Heart right ventricle (tissue), 16 donors: ENCODE measurements at regions not wholly inside any gene's neighbourhood (a gene's known extent, or its start where the extent isn't known, plus 50 kb on each side); places are given as distances from the start of the nearest gene placed in this dataset.

Experiments used
- ATAC-seq, 8 donors: fragments of 200-7000 bp; cut with Tn5 transposase; one replicate each; pipeline ENCODE4 v1.9.1; 2020; ENCODE audit warnings: mild to moderate bottlenecking in 8 of 8, moderate library complexity in 8 of 8, moderate number of reproducible peaks in 1 of 8
- DNase-seq, 2 donors: peaks; one replicate each; pipeline ENCODE4 v3.0.0-alpha.2; 2020
- H3K27ac ChIP-seq, 10 donors: fragments of 200-600 bp; sonication (generic) in 2 of 10; one replicate each; pipeline versions ENCODE4 v1.5.0 to v1.8.0; 2020 to 2022; ENCODE audit warnings: mild to moderate bottlenecking in 3 of 10
- H3K27me3 ChIP-seq, 7 donors: fragments of 200-600 bp; one replicate each; pipeline ENCODE4 v1.8.0; 2021 to 2022; ENCODE audit warnings: mild to moderate bottlenecking in 2 of 7
- H3K36me3 ChIP-seq, 9 donors: fragments of 200-600 bp; sonication (generic) in 1 of 9; one replicate each; pipeline versions ENCODE4 v1.5.0 to v1.8.0; 2020 to 2022; ENCODE audit warnings: mild to moderate bottlenecking in 2 of 9
- H3K4me1 ChIP-seq, 9 donors: fragments of 200-600 bp; sonication (generic) in 1 of 9; one replicate each; pipeline versions ENCODE4 v1.5.0 to v1.8.0; 2020 to 2022; ENCODE audit warnings: mild to moderate bottlenecking in 4 of 9
- H3K4me3 ChIP-seq, 10 donors: fragments of 200-600 bp; sonication (generic) in 2 of 10; one replicate each; pipeline versions ENCODE4 v1.5.0 to v1.8.0; 2020 to 2022; ENCODE audit warnings: mild to moderate bottlenecking in 7 of 10, moderate library complexity in 2 of 10
- H3K9me3 ChIP-seq, 11 donors: fragments of 200-600 bp in 10 of 11; sonication (generic) in 2 of 11; one replicate each; pipeline versions ENCODE4 v1.5.0 to v1.8.0; 2013 to 2022; ENCODE audit warnings: mild to moderate bottlenecking in 2 of 11, control low read depth in 1 of 11, moderate library complexity in 1 of 11
- CTCF ChIP-seq, 9 donors: fragments of 200-600 bp; sonication (generic) in 2 of 9; IDR thresholded peaks; one replicate each; pipeline versions ENCODE4 v1.5.0 to v1.8.0; 2021 to 2022; ENCODE audit warnings: antibody characterized with exemption in 9 of 9, mild to moderate bottlenecking in 5 of 9, moderate library complexity in 1 of 9
- WGBS, 2 donors: extraction: QIAGEN DNeasy Blood & Tissue Kit; methylation state at CpG; one replicate each; pipeline ENCODE4 v1.1.7; 2013; ENCODE audit warnings: inconsistent platforms in 1 of 2; 5-methylcytosine and 5-hydroxymethylcytosine counted together
- intact Hi-C, 10 donors: fragments of 100-400 bp; cut with DNase I; formaldehyde crosslinking; loops; one replicate each; pipeline versions ENCODE4 v1.11.1 to v1.14.2; 2022
- donor health status: Arrhythmogenic right ventricular cardiomyopathy.
- donor health status: ischemic (EF 13 %, LVEDD 7.1; RV severe dilation, severe dysfunction).
- donor health status: healthy with polysubstance abuse.
- donor health status: DM: no; HTN: yes; CAD: no.
- donor health status: DM: no; HTN: no; CAD: no.
- donor health status: ischemic (EF 25% LVEDD 6.9; RV normal size, moderate dysfunction).
- donor health status: ischemic (EF 25% LVEDD 5.7; RV mildly dilated, moderate dysfunction).
- donor health status: healthy.
- donor health status: DM: yes; HTN: yes; CAD: no.
- donor health status: Ischemic cardiomyopathy.
- donor health status: ischemic (EF 35%, LVEDD 5.7; RV mildly dilated, moderate dysfunction).
- donor health status: nonischemic (EF 11% LVEDD 7.7; RV severe dilation, severe dysfunction).
- donor health status: DM: yes; HTN: yes; CAD: no.
- donor health status: PGD.
- donor health status: ischemic (EF 29% LVEDD 5.4; RV normal size, mild dysfunction).
- donor health status: nonischemic (EF 23%, LVEDD 6.1; RV moderate dilation, normal function).

DNA sequence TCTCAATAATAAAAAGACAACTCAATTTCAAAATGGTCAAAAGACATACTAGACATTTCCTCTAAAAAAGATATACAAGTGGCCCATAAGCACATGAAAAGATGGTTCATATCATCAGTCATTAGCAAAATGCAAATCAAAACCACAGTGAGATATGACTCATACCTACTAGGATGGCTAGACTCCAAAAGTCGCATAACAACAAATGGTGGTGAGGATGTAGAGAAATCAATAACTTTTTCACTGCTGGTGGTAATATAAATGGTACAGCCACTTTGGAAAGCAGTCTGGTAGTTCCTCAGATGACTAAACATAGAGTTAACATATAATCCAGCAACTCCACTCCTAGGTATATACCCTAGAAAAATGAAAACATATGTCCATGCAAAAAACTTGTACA is 242.3 kb upstream of the NOL4 start:
- H3K27me3 ChIP-seq: no peaks in the 10 kb centered on the region
- H3K4me3 ChIP-seq: no peak overlapping the region
- no peak for TF ChIP-seq CTCF (IDR thresholded peaks at IDR 0.05)
- H3K9me3 ChIP-seq: peaks cover 0 to 24% (median 0%) of the 10 kb centered on the region in 11 donors
- intact Hi-C loops: no loop called here
- no peak overlapping the region for H3K27ac ChIP-seq
- DNase-seq: no peak
- no peaks in the 10 kb centered on the region for H3K4me1 ChIP-seq
- H3K36me3 ChIP-seq: no peaks in the 10 kb centered on the region
- WGBS, 2 donors: 79 to 88% methylated on average over 1 of the region's 1 CpG
- no peak for ATAC-seq

- ATAC-seq (no peak), DNase-seq (no peak)
- H3K4me1 ChIP-seq: no peaks in the 10 kb centered on the region
- intact Hi-C loops: no loop called here
- no peaks in the 10 kb centered on the region for H3K36me3 ChIP-seq
- H3K9me3 ChIP-seq: peaks cover 0 to 11% (median 0%) of the 10 kb centered on the region in 11 donors
- no peak overlapping the region for H3K4me3 ChIP-seq
- 67% methylated on average over 4 of the region's 4 CpGs for WGBS, 2 donors
- TF ChIP-seq CTCF (IDR thresholded peaks at IDR 0.05): no peak
- H3K27ac ChIP-seq: no peak overlapping the region
- H3K27me3 ChIP-seq: no peaks in the 10 kb centered on the region
Observed at GRCh38 chr18:34480162-34480700, 229.9 kb upstream of the DTNA start.

- Histone ChIP-seq H3K9me3 (peaks cover 0 to 11% (median 0%) of the 10 kb centered on the region in 11 donors), H3K36me3 (no peaks in the 10 kb centered on the region), H3K27me3 (no peaks in the 10 kb centered on the region), H3K4me1 (no peaks in the 10 kb centered on the region), H3K4me3 (no peak overlapping the region), H3K27ac (no peak overlapping the region)
- ATAC-seq (no peak), DNase-seq (no peak)
- intact Hi-C loops: no loop called here
- TF ChIP-seq CTCF (IDR thresholded peaks at IDR 0.05): no peak
Observed at GRCh38 chr18:34482204-34482603, 227.9 kb upstream of the DTNA start.

- H3K36me3 ChIP-seq: no peaks in the 10 kb centered on the region
- TF ChIP-seq CTCF (IDR thresholded peaks at IDR 0.05): no peak
- no peaks in the 10 kb centered on the region for H3K4me1 ChIP-seq
- ATAC-seq: no peak
- no peak overlapping the region for H3K27ac ChIP-seq
- intact Hi-C loops: no loop called here
- H3K9me3 ChIP-seq: peaks cover 0 to 11% (median 0%) of the 10 kb centered on the region in 11 donors
- no peaks in the 10 kb centered on the region for H3K27me3 ChIP-seq
- WGBS, 2 donors: 84% methylated on average over 3 of the region's 3 CpGs
- no peak for DNase-seq
- no peak overlapping the region for H3K4me3 ChIP-seq
Observed at GRCh38 chr18:34483198-34483597, 226.9 kb upstream of the DTNA start.
